ENCODE measurements at regions not wholly inside any gene's neighbourhood (a gene's known extent, or its start where the extent isn't known, plus 50 kb on each side); places are given as distances from the start of the nearest gene placed in this dataset.

DNA sequence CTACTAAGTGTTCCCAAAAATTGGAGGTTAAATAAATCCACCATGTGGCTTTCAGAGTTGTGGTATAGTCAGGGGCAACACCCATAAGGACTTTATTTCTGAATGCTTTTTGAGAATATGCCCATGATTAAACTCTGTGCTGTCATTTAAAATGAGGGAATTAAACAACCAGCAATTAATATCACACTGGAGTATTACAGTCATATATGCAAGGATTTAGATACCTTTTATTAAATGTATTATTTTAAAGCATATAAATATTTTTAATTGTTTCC lies 227.6 kb downstream of the ZPLD1 start:
- no peak for DNase-seq
- intact Hi-C loops (cut with DNase I), result no loop called here
- Histone ChIP-seq H3K27me3 (no peaks in the 10 kb centered on the region), H3K27ac (no peak overlapping the region), H3K4me3 (replicated peaks in 1 of 3) (no peak overlapping the region), H3K36me3 (no peaks in the 10 kb centered on the region), H3K4me1 (no peaks in the 10 kb centered on the region), H3K9me3 (no peaks in the 10 kb centered on the region)
- TF ChIP-seq POLR2A (IDR thresholded peaks at IDR 0.05), result no peak
- TF ChIP-seq, protein P1, sequence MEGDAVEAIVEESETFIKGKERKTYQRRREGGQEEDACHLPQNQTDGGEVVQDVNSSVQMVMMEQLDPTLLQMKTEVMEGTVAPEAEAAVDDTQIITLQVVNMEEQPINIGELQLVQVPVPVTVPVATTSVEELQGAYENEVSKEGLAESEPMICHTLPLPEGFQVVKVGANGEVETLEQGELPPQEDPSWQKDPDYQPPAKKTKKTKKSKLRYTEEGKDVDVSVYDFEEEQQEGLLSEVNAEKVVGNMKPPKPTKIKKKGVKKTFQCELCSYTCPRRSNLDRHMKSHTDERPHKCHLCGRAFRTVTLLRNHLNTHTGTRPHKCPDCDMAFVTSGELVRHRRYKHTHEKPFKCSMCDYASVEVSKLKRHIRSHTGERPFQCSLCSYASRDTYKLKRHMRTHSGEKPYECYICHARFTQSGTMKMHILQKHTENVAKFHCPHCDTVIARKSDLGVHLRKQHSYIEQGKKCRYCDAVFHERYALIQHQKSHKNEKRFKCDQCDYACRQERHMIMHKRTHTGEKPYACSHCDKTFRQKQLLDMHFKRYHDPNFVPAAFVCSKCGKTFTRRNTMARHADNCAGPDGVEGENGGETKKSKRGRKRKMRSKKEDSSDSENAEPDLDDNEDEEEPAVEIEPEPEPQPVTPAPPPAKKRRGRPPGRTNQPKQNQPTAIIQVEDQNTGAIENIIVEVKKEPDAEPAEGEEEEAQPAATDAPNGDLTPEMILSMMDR (IDR thresholded peaks at IDR 0.05), result no peak

DNA sequence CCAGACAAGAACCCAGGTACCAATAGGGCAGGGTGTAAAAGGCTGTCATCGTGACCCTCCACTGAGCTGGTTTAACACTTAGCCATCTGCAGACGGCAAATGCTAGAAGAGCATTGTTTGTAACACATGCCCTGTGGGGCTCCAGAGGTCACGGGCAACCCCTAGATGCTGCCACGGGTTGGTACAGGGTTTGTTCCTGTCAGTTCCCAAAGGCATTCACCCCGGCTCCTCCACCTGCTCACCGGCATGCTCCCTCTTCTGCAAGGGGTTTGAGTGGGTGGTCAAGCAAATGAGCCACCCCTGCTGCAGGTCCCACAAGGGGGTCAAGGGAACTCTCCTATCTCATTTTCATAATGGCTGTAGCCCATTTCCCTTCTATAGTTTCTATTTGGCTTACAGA lies 229.3 kb downstream of the ZPLD1 start:
- no peaks in the 10 kb centered on the region for H3K36me3 ChIP-seq
- H3K27me3 ChIP-seq, result no peaks in the 10 kb centered on the region
- intact Hi-C loops (cut with DNase I), result no loop called here
- no peaks in the 10 kb centered on the region for H3K4me1 ChIP-seq
- no peak for DNase-seq
- H3K27ac ChIP-seq, result no peak overlapping the region
- H3K9me3 ChIP-seq, result no peaks in the 10 kb centered on the region
- no peak for TF ChIP-seq POLR2A (IDR thresholded peaks at IDR 0.05)
- TF ChIP-seq, protein P1 (IDR thresholded peaks at IDR 0.05), result no peak
- WGBS, 2 donors, result 89 to 96% methylated on average over 4 to 6 of the region's 6 CpGs
- no peak overlapping the region for H3K4me3 ChIP-seq (replicated peaks in 1 of 3)

DNA sequence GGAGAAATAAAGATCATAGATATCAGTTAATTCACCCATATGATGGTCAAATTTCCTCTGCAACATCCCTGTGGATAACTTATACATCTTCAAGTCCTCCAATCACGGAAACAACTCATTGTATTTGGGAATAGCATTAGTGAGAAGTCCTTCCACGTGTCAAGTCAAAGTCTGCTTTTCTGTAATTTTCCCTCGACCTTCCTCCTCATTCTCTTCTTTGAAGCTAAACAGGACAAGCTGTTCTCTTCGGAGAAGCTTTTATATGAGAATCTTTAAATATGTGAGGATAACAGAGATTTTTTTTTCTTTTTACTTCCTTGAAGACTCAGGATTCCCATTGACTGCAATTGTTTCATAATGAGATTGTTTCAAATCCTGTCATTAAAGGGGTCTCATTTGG lies 230.4 kb downstream of the ZPLD1 start:
- no peak for TF ChIP-seq POLR2A (IDR thresholded peaks at IDR 0.05)
- TF ChIP-seq, protein P1 (IDR thresholded peaks at IDR 0.05), result no peak
- Histone ChIP-seq H3K27me3 (no peaks in the 10 kb centered on the region), H3K36me3 (no peaks in the 10 kb centered on the region), H3K4me3 (replicated peaks in 1 of 3) (no peak overlapping the region), H3K27ac (no peak overlapping the region), H3K4me1 (no peaks in the 10 kb centered on the region), H3K9me3 (no peaks in the 10 kb centered on the region)
- WGBS, 2 donors, result 82 to 83% methylated on average over 4 of the region's 4 CpGs
- DNase-seq, result no peak
- intact Hi-C loops (cut with DNase I), result no loop called here

DNA sequence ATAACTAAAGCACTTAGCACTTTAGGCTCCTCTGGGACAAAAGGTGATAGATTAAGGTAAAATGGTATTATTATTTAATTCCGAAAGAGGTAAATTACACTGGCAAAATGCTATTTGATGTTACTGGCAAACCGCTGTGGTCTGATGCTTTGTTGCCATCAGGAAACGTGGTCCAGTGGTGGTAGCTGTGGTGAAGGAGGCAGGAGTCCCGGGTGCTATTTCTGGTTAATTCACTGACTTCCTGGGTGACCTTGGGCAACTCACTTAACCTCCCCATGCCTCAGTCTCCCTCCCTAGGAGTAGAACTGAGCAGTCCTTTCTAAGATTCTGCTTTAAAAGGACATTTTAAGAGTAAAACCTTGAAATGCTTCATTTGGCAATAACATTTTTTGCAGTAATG lies 233.4 kb downstream of the ZPLD1 start:
- WGBS, 2 donors, result 82 to 85% methylated on average over 4 of the region's 4 CpGs
- no peak for DNase-seq
- no peaks in the 10 kb centered on the region for H3K9me3 ChIP-seq
- no peaks in the 10 kb centered on the region for H3K4me1 ChIP-seq
- H3K27ac ChIP-seq, result no peak overlapping the region
- no peak overlapping the region for H3K4me3 ChIP-seq (replicated peaks in 1 of 3)
- H3K36me3 ChIP-seq, result no peaks in the 10 kb centered on the region
- no peaks in the 10 kb centered on the region for H3K27me3 ChIP-seq
- intact Hi-C loops (cut with DNase I), result no loop called here
- TF ChIP-seq POLR2A (IDR thresholded peaks at IDR 0.05), result no peak
- TF ChIP-seq, protein P1 (IDR thresholded peaks at IDR 0.05), result no peak

DNA sequence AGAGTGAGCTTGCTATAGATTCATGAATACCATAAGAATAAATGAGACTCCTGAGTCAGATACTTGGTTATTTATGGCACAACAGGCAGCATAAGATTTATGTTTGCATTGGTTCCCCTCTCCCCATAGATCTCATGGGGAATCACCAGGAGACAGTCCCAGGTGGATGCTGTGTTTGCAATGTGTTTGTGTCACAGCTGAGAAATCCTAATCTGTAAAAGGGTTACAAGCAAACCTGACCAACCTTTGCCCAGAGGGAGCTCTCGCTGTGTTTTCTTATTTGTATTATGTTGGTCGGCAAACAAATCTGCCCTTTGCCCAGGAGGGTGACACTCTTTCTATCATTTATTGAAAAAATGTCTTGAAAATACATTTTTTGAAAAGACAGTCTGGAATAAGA lies 236.2 kb downstream of the ZPLD1 start:
- Histone ChIP-seq H3K4me3 (replicated peaks in 1 of 3) (no peak overlapping the region), H3K9me3 (no peaks in the 10 kb centered on the region), H3K27me3 (no peaks in the 10 kb centered on the region), H3K27ac (no peak overlapping the region), H3K4me1 (no peaks in the 10 kb centered on the region), H3K36me3 (no peaks in the 10 kb centered on the region)
- TF ChIP-seq POLR2A (IDR thresholded peaks at IDR 0.05), result no peak
- TF ChIP-seq, protein P1 (IDR thresholded peaks at IDR 0.05), result no peak
- DNase-seq, result no peak
- WGBS, 2 donors, result 35 to 54% methylated on average over 2 of the region's 2 CpGs
- intact Hi-C loops (cut with DNase I), result no loop called here
